Nephron (organoid): ENCODE measurements at regions not wholly inside any gene's neighbourhood (a gene's known extent, or its start where the extent isn't known, plus 50 kb on each side); places are given as distances from the start of the nearest gene placed in this dataset.
A peak's percentile ranks its signal among the peaks of the same experiment; 100 is the strongest.

Source experiments
- H3K27ac Mint-ChIP-seq, 3 experiments: 2 replicates each; pipeline ENCODE4 v1.8.0; 2020; ENCODE audit warnings: mixed read lengths in 3 of 3, mild to moderate bottlenecking in 2 of 3, moderate library complexity in 1 of 3
- H3K27me3 Mint-ChIP-seq: 2 replicates; pipeline ENCODE4 v1.8.0; 2021; ENCODE audit warnings: low read depth, mild to moderate bottlenecking, moderate library complexity, mixed read lengths
- H3K36me3 Mint-ChIP-seq: 2 replicates; pipeline ENCODE4 v1.8.0; 2020; ENCODE audit warnings: low read depth, mixed read lengths
- H3K4me1 Mint-ChIP-seq: 2 replicates; pipeline ENCODE4 v1.8.0; 2020; ENCODE audit warnings: mixed read lengths
- H3K4me3 Mint-ChIP-seq, 3 experiments: 2 replicates each; pipeline ENCODE4 v1.8.0; 2020; ENCODE audit warnings: mild to moderate bottlenecking in 3 of 3, mixed read lengths in 3 of 3, moderate library complexity in 2 of 3
- H3K9me3 Mint-ChIP-seq: 2 replicates; pipeline ENCODE4 v1.8.0; 2020; ENCODE audit warnings: mixed read lengths
- TF ChIP-seq, protein P1 (sequence below), 3 experiments: fragments of 200-600 bp; sonication (generic); IDR thresholded peaks; one replicate each; pipeline ENCODE4 v1.5.0; 2021; ENCODE audit warnings: antibody characterized with exemption in 3 of 3; ENCODE audit not compliant: unreplicated experiment in 3 of 3

DNA sequence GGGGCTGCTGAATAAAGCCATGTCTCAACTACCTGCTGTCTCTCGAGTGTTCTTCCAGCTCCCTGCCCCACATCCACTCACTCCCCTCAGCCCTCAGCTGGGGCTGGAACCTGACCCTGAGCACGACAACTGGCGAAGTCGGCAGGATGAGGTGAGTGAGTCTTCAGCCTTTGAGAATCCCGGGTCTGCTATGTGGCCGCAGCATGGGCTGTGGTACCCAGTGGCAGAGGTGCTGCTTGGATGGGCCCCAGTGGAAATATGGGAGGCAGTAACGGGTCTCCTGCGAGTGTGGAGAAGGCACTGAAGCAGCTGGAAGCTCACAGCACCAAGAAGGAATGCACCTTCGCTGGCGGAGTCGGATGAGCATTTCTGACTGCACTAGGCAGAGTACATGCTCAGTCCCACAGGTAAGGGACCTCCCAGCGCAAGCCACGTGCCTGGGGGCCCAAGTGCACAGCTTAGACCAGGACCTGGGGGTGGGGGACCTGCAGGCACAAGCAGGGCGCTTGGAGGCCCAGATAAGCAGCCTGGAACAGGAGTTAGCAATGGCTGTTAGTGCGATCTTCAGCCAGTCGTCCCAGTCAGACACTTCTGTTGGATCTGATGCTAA, 95.5 kb upstream of the TMPO start:
- Mint-ChIP-seq H3K27ac (peak overlapping the region; percentile 84 to 95 (median 84)), H3K9me3 (no peaks in the 10 kb centered on the region), H3K27me3 (no peaks in the 10 kb centered on the region), H3K4me1 (peaks cover 59% of the 10 kb centered on the region), H3K4me3 (peak overlapping the region in 2 of 3 experiments; percentile 68 to 83), H3K36me3 (no peaks in the 10 kb centered on the region)
- TF ChIP-seq, protein P1, sequence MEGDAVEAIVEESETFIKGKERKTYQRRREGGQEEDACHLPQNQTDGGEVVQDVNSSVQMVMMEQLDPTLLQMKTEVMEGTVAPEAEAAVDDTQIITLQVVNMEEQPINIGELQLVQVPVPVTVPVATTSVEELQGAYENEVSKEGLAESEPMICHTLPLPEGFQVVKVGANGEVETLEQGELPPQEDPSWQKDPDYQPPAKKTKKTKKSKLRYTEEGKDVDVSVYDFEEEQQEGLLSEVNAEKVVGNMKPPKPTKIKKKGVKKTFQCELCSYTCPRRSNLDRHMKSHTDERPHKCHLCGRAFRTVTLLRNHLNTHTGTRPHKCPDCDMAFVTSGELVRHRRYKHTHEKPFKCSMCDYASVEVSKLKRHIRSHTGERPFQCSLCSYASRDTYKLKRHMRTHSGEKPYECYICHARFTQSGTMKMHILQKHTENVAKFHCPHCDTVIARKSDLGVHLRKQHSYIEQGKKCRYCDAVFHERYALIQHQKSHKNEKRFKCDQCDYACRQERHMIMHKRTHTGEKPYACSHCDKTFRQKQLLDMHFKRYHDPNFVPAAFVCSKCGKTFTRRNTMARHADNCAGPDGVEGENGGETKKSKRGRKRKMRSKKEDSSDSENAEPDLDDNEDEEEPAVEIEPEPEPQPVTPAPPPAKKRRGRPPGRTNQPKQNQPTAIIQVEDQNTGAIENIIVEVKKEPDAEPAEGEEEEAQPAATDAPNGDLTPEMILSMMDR (IDR thresholded peaks at IDR 0.05; ENCODE audit: unreplicated experiment in 3 of 3) = no peak

DNA sequence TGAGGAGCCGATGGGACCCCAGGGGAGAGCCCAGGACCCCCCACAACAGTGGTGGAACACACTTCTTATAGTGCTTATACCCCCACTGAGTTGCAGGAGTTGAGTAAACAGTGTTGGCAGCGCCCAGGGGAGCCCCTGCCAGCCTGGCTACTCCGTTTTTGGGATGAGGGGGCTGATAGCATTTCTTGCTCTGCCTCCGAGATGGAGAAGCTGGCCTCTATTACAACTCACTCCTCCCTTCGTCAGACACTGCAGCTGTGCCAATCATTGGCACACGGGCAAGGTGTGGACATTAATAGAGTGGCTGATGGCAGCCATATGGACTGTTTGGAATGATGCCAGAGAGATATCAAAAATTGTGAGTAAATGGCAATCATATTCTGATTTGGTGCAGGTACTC, 94.9 kb upstream of the TMPO start:
- Mint-ChIP-seq H3K27me3 (no peaks in the 10 kb centered on the region), H3K4me1 (peaks cover 61% of the 10 kb centered on the region), H3K36me3 (no peaks in the 10 kb centered on the region), H3K4me3 (peak overlapping the region in 2 of 3 experiments; percentile 68 to 83), H3K27ac (peak overlapping the region in 2 of 3 experiments; percentile 84 to 95), H3K9me3 (no peaks in the 10 kb centered on the region)
- TF ChIP-seq, protein P1 (IDR thresholded peaks at IDR 0.05; ENCODE audit: unreplicated experiment in 3 of 3) = no peak

GRCh38 chr12:98421316-98421715, 94.1 kb upstream of the TMPO start:
- Mint-ChIP-seq H3K27me3 (no peaks in the 10 kb centered on the region), H3K4me1 (peaks cover 59% of the 10 kb centered on the region), H3K36me3 (no peaks in the 10 kb centered on the region), H3K4me3 (peak overlapping the region in 1 of 3 experiments; percentile 83), H3K9me3 (no peaks in the 10 kb centered on the region), H3K27ac (peak overlapping the region in 1 of 3 experiments; percentile 34)
- TF ChIP-seq, protein P1 (IDR thresholded peaks at IDR 0.05; ENCODE audit: unreplicated experiment in 3 of 3) = no peak

DNA sequence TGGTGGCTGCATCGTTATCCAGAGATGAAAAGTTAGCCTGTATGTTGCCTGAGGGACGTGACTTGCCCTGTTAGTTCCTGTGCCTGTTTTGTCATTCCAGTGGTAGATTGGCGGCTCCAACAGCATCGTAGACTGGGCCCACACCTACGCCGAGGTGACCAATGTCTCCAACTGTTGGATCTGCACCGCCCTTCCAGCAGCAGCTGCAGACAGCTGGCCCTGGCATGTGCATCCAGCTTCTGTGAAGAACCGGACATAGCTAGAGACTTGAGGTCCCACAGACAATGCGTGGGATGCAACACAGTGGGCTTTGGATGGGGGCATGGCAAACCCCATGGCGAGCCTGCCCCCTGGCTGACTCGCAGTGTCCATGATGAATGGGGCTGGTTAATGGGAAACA, 93.0 kb upstream of the TMPO start:
- H3K4me3 Mint-ChIP-seq = peak overlapping the region in 2 of 3 experiments; percentile 5 to 58
- TF ChIP-seq, protein P1 (IDR thresholded peaks at IDR 0.05; ENCODE audit: unreplicated experiment in 3 of 3) = no peak
- H3K27me3 Mint-ChIP-seq = no peaks in the 10 kb centered on the region
- peaks cover 51% of the 10 kb centered on the region for H3K4me1 Mint-ChIP-seq
- H3K36me3 Mint-ChIP-seq = no peaks in the 10 kb centered on the region
- H3K9me3 Mint-ChIP-seq = no peaks in the 10 kb centered on the region
- peak overlapping the region in 1 of 3 experiments; percentile 34 for H3K27ac Mint-ChIP-seq

- H3K27ac Mint-ChIP-seq = peak overlapping the region in 1 of 3 experiments; percentile 80
- H3K9me3 Mint-ChIP-seq = no peaks in the 10 kb centered on the region
- no peaks in the 10 kb centered on the region for H3K36me3 Mint-ChIP-seq
- peak overlapping the region in 1 of 3 experiments; percentile 58 for H3K4me3 Mint-ChIP-seq
- H3K27me3 Mint-ChIP-seq = no peaks in the 10 kb centered on the region
- peaks cover 47% of the 10 kb centered on the region for H3K4me1 Mint-ChIP-seq
- TF ChIP-seq, protein P1 (IDR thresholded peaks at IDR 0.05; ENCODE audit: unreplicated experiment in 3 of 3) = no peak
Measured at GRCh38 chr12:98422812-98423211, 92.6 kb upstream of the TMPO start.

GRCh38 chr12:98423963-98424362, 91.4 kb upstream of the TMPO start:
- no peaks in the 10 kb centered on the region for H3K9me3 Mint-ChIP-seq
- peaks cover 35% of the 10 kb centered on the region for H3K4me1 Mint-ChIP-seq
- H3K4me3 Mint-ChIP-seq = no peak overlapping the region
- peak overlapping the region; percentile 61 to 80 (median 78) for H3K27ac Mint-ChIP-seq
- H3K27me3 Mint-ChIP-seq = no peaks in the 10 kb centered on the region
- TF ChIP-seq, protein P1 (IDR thresholded peaks at IDR 0.05; ENCODE audit: unreplicated experiment in 3 of 3) = no peak
- no peaks in the 10 kb centered on the region for H3K36me3 Mint-ChIP-seq
